HG03521 (cell line): ENCODE measurements at regions not wholly inside any gene's neighbourhood (a gene's known extent, or its start where the extent isn't known, plus 50 kb on each side); places are given as distances from the start of the nearest gene placed in this dataset.
"Not testable (repeated sequence)": the region's sequence is repeated elsewhere in the genome, so short reads cannot be mapped to it uniquely, and the experiment has no call there.

Experiments
- ATAC-seq: cut with Tn5 transposase; IDR thresholded peaks from one replicate; pipeline ENCODE4 v1.9.1; 2021; ENCODE audit warnings: mild to moderate bottlenecking, moderate library complexity; ENCODE audit not compliant: unreplicated experiment

DNA sequence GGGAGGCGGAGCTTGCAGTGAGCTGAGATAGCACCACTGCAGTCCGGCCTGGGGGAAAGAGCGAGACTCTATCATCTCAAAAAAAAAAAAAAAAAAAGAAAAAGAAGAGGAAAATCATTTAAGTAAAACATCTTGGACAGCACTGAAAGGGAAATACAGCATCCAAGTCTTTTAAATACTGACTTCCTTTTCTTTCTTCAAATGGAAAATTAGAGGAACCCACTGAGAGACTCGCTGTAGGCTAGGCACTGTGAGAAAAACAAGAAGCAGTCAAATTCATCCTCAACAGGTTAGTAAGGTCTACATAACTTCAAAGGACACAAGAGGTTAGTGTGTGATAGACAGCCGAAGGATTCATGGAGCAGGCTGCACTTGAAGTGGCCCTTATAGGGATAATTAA, 243.7 kb downstream of the BLID start:
- no peak for ATAC-seq

DNA sequence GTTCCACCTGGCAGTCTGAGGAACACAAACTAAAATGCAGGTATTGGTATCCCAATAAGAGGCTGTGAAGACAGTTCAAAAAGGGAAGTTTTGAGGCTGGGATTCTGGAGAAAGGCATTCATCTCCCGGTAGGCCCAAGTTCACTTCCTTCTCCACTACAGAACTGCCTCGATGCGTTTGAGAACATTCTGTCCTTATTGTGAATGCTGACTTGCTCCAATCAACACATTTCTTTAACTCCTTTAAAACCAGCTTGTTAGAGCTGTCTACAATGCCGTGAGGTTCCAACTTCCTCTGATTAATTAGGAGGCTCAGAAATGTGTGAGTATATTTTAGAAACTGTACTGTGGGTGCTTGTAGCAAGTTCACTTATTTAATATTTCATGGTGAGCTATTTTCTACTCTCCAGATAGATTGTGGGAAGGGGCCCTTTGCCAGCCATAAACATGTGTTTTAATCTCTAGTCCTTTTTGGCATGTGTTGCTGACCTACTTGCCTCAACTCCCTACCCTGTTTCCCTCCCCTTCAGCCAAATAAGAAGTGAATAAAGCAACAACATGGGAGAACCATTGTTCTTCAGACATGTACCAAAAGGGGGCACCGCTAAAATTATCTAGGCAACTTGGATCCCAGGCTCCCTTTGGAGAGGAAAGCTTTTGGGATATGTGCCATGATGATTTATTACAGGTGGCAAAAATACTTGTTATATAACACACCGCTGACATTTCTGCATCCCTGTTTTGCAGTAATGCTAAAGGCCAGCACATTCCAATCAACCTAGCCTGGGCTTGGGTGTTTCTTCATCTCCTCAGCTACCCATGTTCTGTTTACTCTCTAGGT, 245.6 kb downstream of the BLID start:
- no peak for ATAC-seq

- ATAC-seq, result no peak
Measured at GRCh38 chr11:121869478-121869877, 246.5 kb downstream of the BLID start.

GRCh38 chr11:121866754-121867153, 249.3 kb downstream of the BLID start:
- ATAC-seq, result no peak

DNA sequence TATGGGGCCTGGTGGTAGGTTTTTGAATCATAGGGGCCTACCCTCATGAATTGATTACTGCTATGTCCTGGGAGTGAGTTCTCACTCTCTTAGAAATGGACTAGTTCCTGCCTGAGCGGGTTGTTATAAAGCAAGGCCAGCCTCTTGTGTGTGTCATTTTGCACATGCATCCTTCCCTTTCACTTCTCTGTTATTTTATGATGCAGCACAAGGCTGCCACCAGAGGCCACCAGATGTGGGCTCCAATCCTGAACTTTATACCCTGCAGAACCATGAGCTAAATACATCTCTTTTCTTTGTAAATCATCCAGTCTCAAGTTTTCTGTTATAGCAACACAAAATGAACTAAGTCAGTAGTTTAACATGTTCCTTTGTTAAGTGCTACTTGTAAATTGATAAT, 251.4 kb downstream of the BLID start:
- ATAC-seq, result no peak

DNA sequence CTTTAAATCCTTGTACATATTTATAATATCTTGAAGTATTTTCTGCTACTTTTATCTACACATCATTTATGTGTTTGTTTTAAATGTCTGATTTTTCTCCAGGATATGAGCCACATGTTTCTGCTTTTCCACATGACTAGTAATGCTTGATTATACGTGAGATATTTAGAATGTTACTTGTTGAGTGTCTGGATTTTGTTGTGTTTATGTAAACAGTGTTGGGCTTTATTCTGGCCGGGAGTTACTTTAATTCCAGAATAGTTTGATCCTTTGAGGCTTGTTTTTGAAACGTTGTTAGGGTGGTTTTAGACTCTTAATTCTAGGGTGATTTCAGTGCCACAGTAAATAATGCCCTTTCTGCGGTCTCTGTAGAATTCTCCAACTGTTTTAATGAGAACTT, 252.9 kb downstream of the BLID start:
- no peak for ATAC-seq

DNA sequence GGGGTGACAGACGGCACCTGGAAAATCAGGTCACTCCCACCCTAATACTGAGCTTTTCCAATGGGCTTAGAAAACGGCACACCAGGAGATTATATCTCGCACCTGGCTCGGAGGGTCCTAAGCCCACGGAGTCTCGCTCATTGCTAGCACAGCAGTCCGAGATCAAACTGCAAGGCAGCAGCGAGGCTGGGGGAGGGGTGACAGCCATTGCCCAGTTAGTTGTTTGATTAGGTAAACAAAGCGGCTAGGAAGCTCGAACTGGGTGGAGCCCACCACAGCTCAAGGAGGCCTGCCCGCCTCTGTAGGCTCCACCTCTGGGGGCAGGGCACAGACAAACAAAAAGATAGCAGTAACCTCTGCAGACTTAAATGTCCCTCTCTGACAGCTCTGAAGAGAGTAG, 260.9 kb downstream of the BLID start:
- ATAC-seq, result not testable (repeated sequence)

DNA sequence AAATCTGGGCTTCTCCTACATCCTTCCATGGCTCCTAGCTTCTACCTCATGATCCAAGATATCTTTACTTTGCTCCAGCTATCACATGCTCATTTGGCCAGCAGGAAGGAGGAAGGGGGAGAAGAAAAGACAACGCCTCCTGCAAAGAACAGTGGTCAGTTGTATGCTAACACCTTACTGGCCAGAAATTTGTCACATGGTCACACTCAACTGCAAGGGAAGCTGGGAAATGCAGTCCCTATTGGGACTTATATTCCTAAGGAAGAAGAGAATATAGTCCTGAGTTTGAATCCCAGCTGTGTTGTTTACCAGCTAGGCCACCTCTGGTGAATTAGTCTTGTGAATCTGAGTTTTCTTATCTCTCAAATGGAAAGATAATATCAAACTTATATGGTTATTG, 272.0 kb downstream of the BLID start:
- ATAC-seq, result no peak

DNA sequence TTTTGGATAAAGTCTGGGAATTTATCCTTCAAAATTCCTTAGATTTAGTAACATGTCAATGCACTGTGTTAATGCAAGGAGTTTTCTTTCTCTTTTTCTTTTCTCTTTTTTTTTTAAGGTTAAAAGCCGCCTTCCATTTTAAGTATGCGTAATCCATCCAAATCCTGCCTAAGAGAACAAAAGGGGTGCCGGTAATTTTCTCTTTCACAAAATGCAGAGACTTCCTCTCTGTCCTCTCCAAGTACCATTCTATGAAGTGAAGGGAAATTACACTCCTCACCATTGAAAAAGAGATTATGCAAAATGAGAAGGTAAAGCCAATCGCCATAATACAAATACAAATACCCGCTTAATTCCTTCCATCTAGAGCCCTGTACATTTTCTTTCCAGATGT, 273.8 kb downstream of the BLID start:
- ATAC-seq, result no peak

- no peak for ATAC-seq
Measured at GRCh38 chr11:121841487-121842191, 274.4 kb downstream of the BLID start.

DNA sequence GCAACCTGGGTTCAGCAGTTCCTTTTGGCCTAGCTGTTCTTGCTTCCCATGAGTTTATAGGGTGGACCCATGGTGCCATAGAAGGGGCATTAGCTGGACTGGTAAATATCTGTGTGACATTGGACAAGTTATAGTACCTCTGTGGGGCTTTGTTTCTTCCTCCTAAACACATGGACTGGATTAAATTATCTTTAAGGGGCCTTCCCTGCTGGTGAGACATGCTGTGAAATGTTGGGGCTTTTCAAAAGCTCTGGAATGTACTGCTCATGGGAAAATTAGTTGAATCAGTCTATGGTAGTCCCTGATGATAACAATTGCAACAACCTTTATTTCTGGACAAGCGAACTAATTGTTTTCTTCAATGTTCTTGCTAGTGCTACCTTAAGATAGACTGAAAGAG, 276.2 kb downstream of the BLID start:
- ATAC-seq, result no peak

DNA sequence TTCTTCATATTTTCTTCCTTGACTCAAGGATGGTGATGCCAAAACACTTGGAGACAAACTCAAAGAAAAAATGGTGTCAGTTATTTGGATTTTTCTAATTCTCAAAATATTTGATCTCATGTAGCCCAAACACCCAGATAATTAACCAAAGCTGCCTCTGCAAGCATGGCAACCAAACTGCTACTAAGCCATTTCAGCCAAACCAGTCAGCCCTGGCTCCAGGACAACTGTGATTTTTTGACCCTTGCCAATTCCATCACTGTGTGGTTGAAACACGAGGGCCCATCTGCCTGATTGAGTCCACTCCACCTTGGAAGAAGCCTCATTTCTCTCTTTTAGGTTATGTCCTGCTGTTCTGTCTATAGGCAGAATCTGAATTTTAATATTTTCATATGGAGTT, 277.4 kb downstream of the BLID start:
- ATAC-seq, result no peak

- no peak for ATAC-seq
Measured at GRCh38 chr11:121833970-121834369, 282.0 kb downstream of the BLID start.

DNA sequence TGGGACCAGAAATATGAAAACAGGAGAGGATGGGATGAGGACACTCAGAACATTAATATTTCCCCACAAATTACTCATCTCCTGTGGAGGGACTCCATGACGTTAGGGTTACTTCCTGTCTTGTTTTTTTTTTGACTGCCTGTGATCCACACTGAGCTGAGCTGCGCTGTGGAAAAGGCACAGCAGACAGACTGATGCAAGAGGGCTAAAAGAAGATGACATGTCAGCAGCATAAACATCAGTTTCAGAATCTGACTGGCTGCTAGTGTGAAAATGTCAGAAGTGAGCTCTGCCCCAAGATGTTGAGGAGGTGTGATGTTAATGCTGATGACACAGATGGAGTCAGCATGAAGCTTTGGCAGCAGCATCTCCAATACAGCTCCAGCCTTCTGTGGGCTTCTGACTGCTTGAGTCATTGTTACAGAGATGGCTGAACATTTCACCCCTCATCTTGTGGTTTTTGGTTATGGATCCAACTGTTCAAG, 286.8 kb downstream of the BLID start:
- no peak for ATAC-seq

GRCh38 chr11:121814962-121815361, 301.1 kb downstream of the BLID start:
- no peak for ATAC-seq

DNA sequence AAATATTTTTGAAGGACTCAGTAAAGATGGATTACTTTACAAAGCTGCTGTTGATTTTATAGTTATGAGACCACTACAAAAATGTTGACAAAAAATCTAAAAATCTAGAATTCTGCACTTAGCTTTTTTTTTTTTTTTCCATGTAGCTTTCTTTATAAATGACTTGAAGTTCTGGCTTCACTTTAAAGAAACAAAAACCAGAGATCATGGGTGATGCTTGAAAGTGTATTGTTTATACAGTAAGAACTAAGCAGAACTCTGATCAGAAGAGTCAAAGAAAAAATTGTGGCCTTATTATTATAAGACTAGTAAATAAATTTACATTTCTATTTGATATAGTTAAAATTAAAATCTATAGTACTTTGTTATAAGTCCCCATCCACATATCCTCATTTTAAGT, 301.7 kb downstream of the BLID start:
- no peak for ATAC-seq

DNA sequence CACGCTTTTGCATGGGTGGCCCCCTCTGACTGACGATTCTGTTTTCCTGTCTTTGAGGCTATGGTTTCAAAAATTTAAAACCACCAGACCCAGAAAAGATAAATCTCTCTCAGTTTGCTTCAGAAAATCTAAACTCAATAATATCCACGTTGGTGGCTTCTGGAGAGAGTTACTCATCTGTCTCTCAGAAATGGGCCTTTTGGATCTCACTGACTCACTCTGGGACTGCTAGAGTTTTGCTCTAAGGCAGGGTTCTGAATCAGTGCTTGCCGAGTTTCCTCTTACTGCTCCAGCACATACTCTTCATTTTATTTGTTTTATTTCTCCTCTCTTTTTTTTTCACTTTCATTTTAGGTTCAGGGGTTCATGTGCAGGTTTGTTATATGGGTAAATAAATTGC, 305.7 kb downstream of the BLID start:
- no peak for ATAC-seq

- no peak for ATAC-seq
Measured at GRCh38 chr11:121808096-121808495, 307.9 kb downstream of the BLID start.

DNA sequence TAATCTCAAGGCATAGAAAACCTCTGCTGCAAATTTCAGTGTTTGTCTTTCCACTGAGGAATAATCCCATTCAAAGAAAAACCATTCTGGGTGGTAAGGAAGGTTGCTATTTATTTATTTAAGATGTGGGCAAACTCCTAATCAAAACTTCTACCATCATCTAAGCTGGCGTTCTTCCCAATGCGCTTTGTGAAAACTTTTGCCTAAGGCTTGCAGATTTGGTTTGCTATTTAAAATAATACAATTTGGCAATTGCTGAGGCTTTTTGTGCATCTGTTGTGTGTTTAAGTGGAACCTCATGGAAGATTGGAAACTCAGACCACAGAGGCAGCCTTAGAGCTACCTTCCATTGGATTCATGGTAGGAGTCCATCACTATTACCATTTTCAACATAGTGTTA, 309.0 kb downstream of the BLID start:
- no peak for ATAC-seq

- no peak for ATAC-seq
Measured at GRCh38 chr11:121802542-121802941, 313.5 kb downstream of the BLID start.

- ATAC-seq, result no peak
Measured at GRCh38 chr11:121801781-121802180, 314.2 kb downstream of the BLID start.

GRCh38 chr11:121801394-121801748, 314.6 kb downstream of the BLID start:
- ATAC-seq, result no peak
